Endothelial cell of umbilical vein (primary cell): ENCODE measurements at regions not wholly inside any gene's neighbourhood (a gene's known extent, or its start where the extent isn't known, plus 50 kb on each side); places are given as distances from the start of the nearest gene placed in this dataset.
"Not testable (repeated sequence)": the region's sequence is repeated elsewhere in the genome, so short reads cannot be mapped to it uniquely, and the experiment has no call there.

Source experiments
- BruUV-seq: library from RNA; stranded (reverse); fragments of 400-500 nt; replicated peaks from 2 replicates; lab custom pipeline; 2021; lab: Mats Ljungman, UMichigan
- CTCF ChIA-PET: fragments of 300-600, 350-600 bp; sonication (Branson Sonifier 250); formaldehyde crosslinking; loops from one replicate; lab custom pipeline; 2021; ENCODE audit warnings: antibody characterized with exemption, inconsistent platforms; lab: Charles Lee
- POLR2A ChIA-PET: fragments of 300-600, 350-600 bp; sonication (Branson Sonifier 250); formaldehyde crosslinking; loops from one replicate; lab custom pipeline; 2021; ENCODE audit warnings: antibody characterized with exemption, inconsistent platforms; lab: Charles Lee
- DNase-seq: peaks from one replicate; pipeline ENCODE4 v3.0.0-alpha.2; 2011; ENCODE audit warnings: low read depth, low spot score
- FAIRE-seq: peaks from 2 replicates; lab custom pipeline; 2011; peaks lifted over from hg19 to GRCh38; lab: Jason Lieb, UNC
- H2AFZ ChIP-seq: 2 replicates; pipeline ENCODE4 v1.6.0; 2012; ENCODE audit warnings: low read depth, low read length, control low read depth, inconsistent platforms
- H3K27ac ChIP-seq: 2 replicates; pipeline ENCODE4 v1.5.1; 2011; ENCODE audit warnings: low read depth, mild to moderate bottlenecking, control low read depth, low read length, moderate library complexity; ENCODE audit not compliant: insufficient read depth
- H3K27me3 ChIP-seq, 2 experiments: 2 replicates each; pipeline versions ENCODE4 v1.6.0 to v1.6.1; 2011; ENCODE audit warnings: low read length in 2 of 2, mixed read lengths in 1 of 2; ENCODE audit not compliant: control insufficient read depth in 2 of 2, insufficient read depth in 2 of 2
- H3K36me3 ChIP-seq, 2 experiments: 2 replicates in 1 of 2; 3 replicates in 1 of 2; pipeline ENCODE4 v1.5.1; 2011; ENCODE audit warnings: low read length in 2 of 2, mild to moderate bottlenecking in 1 of 2, moderate library complexity in 1 of 2; ENCODE audit not compliant: control insufficient read depth in 2 of 2, insufficient read depth in 2 of 2; ENCODE audit errors: extremely low read depth in 1 of 2
- H3K4me1 ChIP-seq: 3 replicates; pipeline ENCODE4 v1.5.1; 2011; ENCODE audit warnings: mild to moderate bottlenecking, low read length; ENCODE audit not compliant: control insufficient read depth, insufficient read depth; ENCODE audit errors: extremely low read depth
- H3K4me2 ChIP-seq: 2 replicates; pipeline ENCODE4 v1.6.1; 2011; ENCODE audit warnings: low read length, control low read depth, mixed read lengths; ENCODE audit not compliant: insufficient read depth
- H3K4me3 ChIP-seq, 3 experiments: fragments of 200-600 bp in 1 of 3; sonication (generic), shearing (Covaris generic) in 1 of 3; replicated peaks in 1 of 3; 2 replicates each; pipeline ENCODE4 v1.5.1; 2011 to 2016; ENCODE audit warnings: control low read depth in 3 of 3, low read length in 3 of 3, mild to moderate bottlenecking in 2 of 3, inconsistent platforms in 1 of 3, low read depth in 1 of 3, moderate library complexity in 1 of 3; ENCODE audit not compliant: insufficient read depth in 1 of 3
- H3K79me2 ChIP-seq: 2 replicates; pipeline ENCODE4 v1.6.0; 2012; ENCODE audit warnings: low read length, inconsistent platforms; ENCODE audit not compliant: control insufficient read depth, insufficient read depth
- H3K9ac ChIP-seq: replicated peaks from 2 replicates; pipeline ENCODE3; 2011; ENCODE audit warnings: low read length, control low read depth; ENCODE audit not compliant: insufficient read depth; ENCODE audit errors: extremely low read depth
- H3K9me1 ChIP-seq: replicated peaks from 3 replicates; pipeline ENCODE4 v1.6.0; 2011; ENCODE audit warnings: mild to moderate bottlenecking, low read length; ENCODE audit not compliant: control insufficient read depth, insufficient read depth; ENCODE audit errors: extremely low read depth
- H3K9me3 ChIP-seq: replicated peaks from 2 replicates; pipeline ENCODE4 v1.5.1; 2012; ENCODE audit warnings: low read length, inconsistent platforms; ENCODE audit not compliant: control insufficient read depth, insufficient read depth
- H4K20me1 ChIP-seq: replicated peaks from 2 replicates; pipeline ENCODE3; 2011; ENCODE audit warnings: mild to moderate bottlenecking, low read length; ENCODE audit not compliant: control insufficient read depth, insufficient read depth; ENCODE audit errors: extremely low read depth
- EZH2 ChIP-seq: IDR thresholded peaks from 2 replicates; pipeline ENCODE4 v1.6.1; 2012; ENCODE audit warnings: borderline replicate concordance, low read depth, mild to moderate bottlenecking, moderate library complexity, low read length, inconsistent platforms; ENCODE audit not compliant: severe bottlenecking
- FOS ChIP-seq: IDR thresholded peaks from 2 replicates; pipeline ENCODE4 v1.6.1; 2011; ENCODE audit warnings: mild to moderate bottlenecking, low read length, moderate library complexity, borderline replicate concordance; ENCODE audit not compliant: insufficient read depth
- GATA2 ChIP-seq: IDR thresholded peaks from 2 replicates; pipeline ENCODE4 v1.7.0; 2011; ENCODE audit warnings: low read depth, mild to moderate bottlenecking, moderate library complexity, mixed read lengths, low read length; ENCODE audit not compliant: insufficient read length, insufficient read depth
- JUN ChIP-seq: IDR thresholded peaks from 2 replicates; pipeline ENCODE4 v1.6.1; 2011; ENCODE audit warnings: borderline replicate concordance, low read depth; ENCODE audit not compliant: insufficient read length, insufficient read depth
- MYC ChIP-seq: IDR thresholded peaks from one replicate; pipeline ENCODE4 v1.6.1; 2011; ENCODE audit warnings: mild to moderate bottlenecking, low read depth, low read length
- POLR2A ChIP-seq: IDR thresholded peaks from 2 replicates; pipeline ENCODE4 v1.6.1; 2012; ENCODE audit warnings: low read depth, mild to moderate bottlenecking, control low read depth, low read length
- POLR2AphosphoS5 ChIP-seq: IDR thresholded peaks from 2 replicates; pipeline ENCODE4 v1.6.1; 2012; ENCODE audit warnings: low read depth, mild to moderate bottlenecking, control low read depth, low read length, moderate library complexity; ENCODE audit not compliant: insufficient read depth
- dilution Hi-C: fragments of 300-500 bp; cut with MboI; formaldehyde crosslinking; loops from one replicate; pipeline ENCODE4 v1.15.0; 2019; ENCODE audit warnings: low sequenced_read_pairs; ENCODE audit not compliant: extremely low pct_ligation_motif_present
- intact Hi-C: fragments of 100-400 bp; cut with micrococcal nuclease; formaldehyde crosslinking; loops from one replicate; pipeline ENCODE4 v1.10.0; 2022
- TF ChIP-seq, protein P1 (sequence below), 2 donors: IDR thresholded peaks; 1 replicate in 1 of 2; 2 replicates in 1 of 2; pipeline ENCODE4 v1.5.1; 2011; ENCODE audit warnings: low read length in 2 of 2, mild to moderate bottlenecking in 2 of 2, moderate library complexity in 2 of 2, control low read depth in 1 of 2, inconsistent platforms in 1 of 2, low read depth in 1 of 2; ENCODE audit not compliant: insufficient read depth in 1 of 2; ENCODE audit errors: extremely low read depth in 1 of 2
- TF ChIP-seq, protein P2 (sequence below): IDR thresholded peaks from 2 replicates; pipeline ENCODE4 v1.6.1; 2011; ENCODE audit not compliant: insufficient read depth, insufficient read length

DNA sequence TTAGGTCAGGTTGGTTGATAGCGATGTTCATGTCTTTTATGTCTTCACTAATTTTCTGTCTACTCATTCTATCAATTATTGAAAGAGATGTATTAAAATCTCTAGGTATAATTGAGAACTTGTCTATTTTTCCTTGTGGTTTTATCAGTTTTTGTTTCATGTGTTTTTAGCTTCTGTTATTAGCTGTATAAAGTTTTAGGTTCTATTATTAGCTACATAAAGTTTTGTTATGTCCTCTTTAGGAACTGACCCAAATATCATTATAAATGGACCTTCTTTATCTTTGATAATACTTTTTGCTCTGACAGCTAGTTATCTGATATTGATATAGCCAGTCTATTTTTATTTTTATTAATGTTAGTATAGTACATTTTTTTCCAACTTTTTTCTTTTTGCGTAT lies 92.4 kb upstream of the TMEM170B start:
- H3K4me1 ChIP-seq, result no peaks in the 10 kb centered on the region
- no TSS peak for BruUV-seq
- dilution Hi-C loops, result no loop called here
- H4K20me1 ChIP-seq, result no peaks in the 10 kb centered on the region
- H3K36me3 ChIP-seq, result no peaks in the 10 kb centered on the region
- no peak for FAIRE-seq
- TF ChIP-seq POLR2AphosphoS5 (no peak), JUN (no peak), GATA2 (no peak), FOS (no peak), POLR2A (no peak), MYC (no peak), EZH2 (no peak)
- TF ChIP-seq, protein P1, sequence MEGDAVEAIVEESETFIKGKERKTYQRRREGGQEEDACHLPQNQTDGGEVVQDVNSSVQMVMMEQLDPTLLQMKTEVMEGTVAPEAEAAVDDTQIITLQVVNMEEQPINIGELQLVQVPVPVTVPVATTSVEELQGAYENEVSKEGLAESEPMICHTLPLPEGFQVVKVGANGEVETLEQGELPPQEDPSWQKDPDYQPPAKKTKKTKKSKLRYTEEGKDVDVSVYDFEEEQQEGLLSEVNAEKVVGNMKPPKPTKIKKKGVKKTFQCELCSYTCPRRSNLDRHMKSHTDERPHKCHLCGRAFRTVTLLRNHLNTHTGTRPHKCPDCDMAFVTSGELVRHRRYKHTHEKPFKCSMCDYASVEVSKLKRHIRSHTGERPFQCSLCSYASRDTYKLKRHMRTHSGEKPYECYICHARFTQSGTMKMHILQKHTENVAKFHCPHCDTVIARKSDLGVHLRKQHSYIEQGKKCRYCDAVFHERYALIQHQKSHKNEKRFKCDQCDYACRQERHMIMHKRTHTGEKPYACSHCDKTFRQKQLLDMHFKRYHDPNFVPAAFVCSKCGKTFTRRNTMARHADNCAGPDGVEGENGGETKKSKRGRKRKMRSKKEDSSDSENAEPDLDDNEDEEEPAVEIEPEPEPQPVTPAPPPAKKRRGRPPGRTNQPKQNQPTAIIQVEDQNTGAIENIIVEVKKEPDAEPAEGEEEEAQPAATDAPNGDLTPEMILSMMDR (IDR thresholded peaks at IDR 0.05; ENCODE audit: extremely low read depth in 1 of 2, insufficient read depth in 1 of 2, low read depth in 1 of 2, low read length in 2 of 2), result no peak
- TF ChIP-seq, protein P2, sequence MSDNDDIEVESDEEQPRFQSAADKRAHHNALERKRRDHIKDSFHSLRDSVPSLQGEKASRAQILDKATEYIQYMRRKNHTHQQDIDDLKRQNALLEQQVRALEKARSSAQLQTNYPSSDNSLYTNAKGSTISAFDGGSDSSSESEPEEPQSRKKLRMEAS, result no peak
- intact Hi-C loops, result no loop called here
- no peaks in the 10 kb centered on the region for H3K79me2 ChIP-seq
- H3K4me2 ChIP-seq, result no peak overlapping the region
- no peaks in the 10 kb centered on the region for H3K9me1 ChIP-seq
- H3K9me3 ChIP-seq, result no peaks in the 10 kb centered on the region
- no peak overlapping the region for H2AFZ ChIP-seq
- no peaks in the 10 kb centered on the region for H3K27me3 ChIP-seq
- ChIA-PET POLR2A (no interaction called here), CTCF (no interaction called here)
- no peak for DNase-seq
- no peak overlapping the region for H3K27ac ChIP-seq
- H3K4me3 ChIP-seq, result no peak overlapping the region
- no peak overlapping the region for H3K9ac ChIP-seq

DNA sequence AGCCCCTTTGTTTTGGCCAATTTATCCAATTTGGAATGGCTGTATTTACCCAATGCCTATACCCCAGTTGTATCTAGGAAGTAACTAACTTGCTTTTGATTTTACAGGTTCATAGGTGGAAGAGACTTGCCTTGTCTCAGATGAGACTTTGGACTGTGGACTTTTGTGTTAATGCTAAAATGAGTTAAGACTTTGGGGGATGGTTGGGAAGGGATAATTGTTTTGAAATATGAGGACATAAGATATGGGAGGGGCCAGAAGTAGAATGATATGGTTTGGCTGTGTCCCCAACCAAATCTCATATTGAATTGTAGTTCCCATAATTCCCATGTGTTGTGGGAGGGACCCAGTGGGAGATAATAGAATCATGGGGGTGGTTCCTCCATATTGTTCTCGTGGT lies 94.4 kb upstream of the TMEM170B start:
- DNase-seq, dilution Hi-C loops, H3K79me2 ChIP-seq, intact Hi-C loops, H3K4me3 ChIP-seq, H2AFZ ChIP-seq, H3K36me3 ChIP-seq, H4K20me1 ChIP-seq, H3K4me1 ChIP-seq, FAIRE-seq, H3K9me3 ChIP-seq, H3K27ac ChIP-seq, H3K9me1 ChIP-seq, BruUV-seq, H3K9ac ChIP-seq, H3K4me2 ChIP-seq, H3K27me3 ChIP-seq, POLR2A ChIA-PET: not testable (repeated sequence)
- CTCF ChIA-PET, result interaction anchor here (0.6 kb wide), 1 partner anchor 302 kb away, joined by 3 read pairs; no protein-coding TSS in a partner anchor
